Limb (tissue), 2 donors: ENCODE measurements at regions not wholly inside any gene's neighbourhood (a gene's known extent, or its start where the extent isn't known, plus 50 kb on each side); places are given as distances from the start of the nearest gene placed in this dataset.

Experiments used
- DNase-seq, 2 donors: peaks; one replicate each; pipeline ENCODE4 v3.0.0-alpha.2; 2016; ENCODE audit errors: extremely low spot score in 2 of 2

GRCh38 chr1:116231752-116232151 is 120.6 kb downstream of the MAB21L3 start:
- no peak for DNase-seq

- no peak for DNase-seq
These were observed 121.9 kb downstream of the MAB21L3 start for GRCh38 chr1:116232989-116233514.

GRCh38 chr1:116234429-116234828 is 123.2 kb downstream of the MAB21L3 start:
- DNase-seq, result no peak

GRCh38 chr1:116239916-116240315 is 128.7 kb downstream of the MAB21L3 start:
- no peak for DNase-seq

GRCh38 chr1:116242741-116243140 is 130.3 kb upstream of the ATP1A1 start:
- no peak for DNase-seq

GRCh38 chr1:116243333-116244054 is 129.6 kb upstream of the ATP1A1 start:
- DNase-seq, result no peak

- no peak for DNase-seq
These were observed 126.9 kb upstream of the ATP1A1 start for GRCh38 chr1:116246174-116246573.

- no peak for DNase-seq
These were observed 120.8 kb upstream of the ATP1A1 start for GRCh38 chr1:116252271-116252670.

GRCh38 chr1:116252785-116253184 is 120.3 kb upstream of the ATP1A1 start:
- no peak for DNase-seq

GRCh38 chr1:116253566-116254382 is 119.3 kb upstream of the ATP1A1 start:
- no peak for DNase-seq

- DNase-seq, result no peak
These were observed 118.3 kb upstream of the ATP1A1 start for GRCh38 chr1:116254776-116255175.

- DNase-seq, result no peak
These were observed 117.4 kb upstream of the ATP1A1 start for GRCh38 chr1:116255486-116256285.

GRCh38 chr1:116256286-116256649 is 116.8 kb upstream of the ATP1A1 start:
- DNase-seq, result no peak

GRCh38 chr1:116256875-116257274 is 116.2 kb upstream of the ATP1A1 start:
- no peak for DNase-seq

GRCh38 chr1:116257341-116257767 is 115.7 kb upstream of the ATP1A1 start:
- DNase-seq, result no peak

GRCh38 chr1:116257836-116258235 is 115.2 kb upstream of the ATP1A1 start:
- DNase-seq, result no peak

- DNase-seq, result no peak
These were observed 114.2 kb upstream of the ATP1A1 start for GRCh38 chr1:116258668-116259419.

GRCh38 chr1:116259663-116260062 is 113.4 kb upstream of the ATP1A1 start:
- no peak for DNase-seq

- no peak for DNase-seq
These were observed 112.9 kb upstream of the ATP1A1 start for GRCh38 chr1:116260115-116260514.

GRCh38 chr1:116260621-116261020 is 112.4 kb upstream of the ATP1A1 start:
- no peak for DNase-seq

GRCh38 chr1:116261227-116261626 is 111.8 kb upstream of the ATP1A1 start:
- no peak for DNase-seq
